Epithelial cell of esophagus (primary cell): ENCODE measurements at regions not wholly inside any gene's neighbourhood (a gene's known extent, or its start where the extent isn't known, plus 50 kb on each side); places are given as distances from the start of the nearest gene placed in this dataset.
A peak's percentile ranks its signal among the peaks of the same experiment; 100 is the strongest.

Experiments
- DNase-seq: peaks from one replicate; pipeline ENCODE4 v3.0.0; 2010; ENCODE audit warnings: low read depth
- H3K4me3 ChIP-seq: 2 replicates; pipeline ENCODE4 v1.5.1; 2011; ENCODE audit warnings: mild to moderate bottlenecking, low read length, control low read depth
- CTCF ChIP-seq: IDR thresholded peaks from 2 replicates; pipeline ENCODE4 v1.5.1; 2011; ENCODE audit warnings: low read depth, mild to moderate bottlenecking, low read length, control low read depth, inconsistent platforms; ENCODE audit not compliant: insufficient read depth; ENCODE audit errors: missing control alignments

GRCh38 chr13:40075281-40075680, 419.8 kb downstream of the COG6 start:
- no peak for DNase-seq
- no peak overlapping the region for H3K4me3 ChIP-seq
- TF ChIP-seq CTCF: no peak

DNA sequence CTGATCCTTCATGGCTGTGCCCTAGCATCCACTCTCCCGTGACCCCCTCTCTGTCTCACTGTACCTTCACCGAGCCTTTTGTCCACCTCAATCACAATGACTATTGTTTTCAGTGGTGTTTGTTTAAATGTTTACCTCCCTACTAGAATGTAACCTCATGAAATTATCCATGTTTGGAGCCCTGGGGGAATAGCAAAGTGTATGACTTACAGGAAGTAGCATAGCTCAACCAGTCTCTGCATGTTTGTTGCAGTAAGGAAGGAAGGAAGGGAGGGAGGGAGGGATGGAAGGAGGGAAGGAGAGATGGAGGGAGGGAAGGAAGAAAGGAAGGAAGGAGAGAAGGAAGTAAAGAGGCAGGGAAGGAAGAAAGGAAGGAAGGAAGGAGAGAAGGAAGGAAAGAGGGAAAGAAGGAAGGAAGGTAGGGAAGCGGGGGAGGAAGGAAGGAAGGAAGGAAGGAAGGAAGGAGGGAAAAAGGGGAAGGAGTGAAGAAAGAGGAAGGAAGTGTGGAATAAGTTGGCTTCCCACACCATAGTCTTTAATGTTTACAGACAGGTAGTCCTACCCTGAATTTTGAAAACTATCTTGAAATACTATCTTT, 421.4 kb downstream of the COG6 start:
- TF ChIP-seq CTCF: no peak
- DNase-seq: peak; percentile 90
- no peak overlapping the region for H3K4me3 ChIP-seq

DNA sequence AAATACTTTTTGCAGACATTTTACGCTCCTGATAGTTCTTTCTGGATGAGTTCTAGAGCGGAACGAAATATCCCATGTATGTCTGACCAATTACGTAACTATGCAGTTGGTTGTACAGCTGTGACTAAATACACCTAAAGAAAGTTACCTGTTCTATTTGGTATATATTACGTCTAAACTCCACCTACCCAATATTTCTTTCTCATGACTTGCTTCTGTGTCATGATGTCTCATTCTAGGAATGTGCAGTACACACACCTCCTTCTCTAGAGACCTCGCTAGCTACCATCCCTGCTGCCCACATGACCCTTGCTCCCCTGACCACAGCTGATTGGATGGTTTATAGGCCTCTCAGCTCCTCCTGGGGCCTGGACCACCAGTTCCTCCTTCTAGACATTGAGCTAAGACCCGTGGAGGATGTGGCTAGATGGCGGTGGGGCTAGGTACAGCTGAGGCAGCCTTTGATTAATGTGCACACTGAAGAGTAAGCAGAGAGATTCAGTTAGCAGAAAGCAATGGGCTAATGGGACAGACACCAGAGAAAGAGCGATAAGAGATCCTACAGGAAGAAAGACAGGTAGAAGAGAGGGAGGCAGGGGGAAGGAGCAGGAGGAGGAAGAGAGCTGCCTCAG, 422.1 kb downstream of the COG6 start:
- no peak for TF ChIP-seq CTCF

DNA sequence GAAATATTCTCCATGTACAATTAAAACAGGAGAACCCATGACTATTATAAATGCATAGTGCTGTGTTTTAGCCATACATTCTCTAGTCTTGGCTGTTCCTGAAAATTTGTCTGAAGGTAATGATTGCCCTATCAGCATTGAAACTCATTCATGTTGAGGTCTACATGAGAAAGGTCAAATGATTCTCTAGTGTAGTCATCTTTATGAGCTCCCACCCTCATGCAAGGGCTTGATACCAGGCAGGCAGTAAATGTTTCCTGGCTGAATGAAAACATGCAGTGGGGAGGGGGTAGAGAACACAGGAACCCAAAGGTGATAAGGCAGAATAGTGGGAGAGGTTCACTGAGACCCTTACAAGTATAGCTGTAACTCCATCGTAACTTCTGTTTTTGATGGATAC, 424.3 kb downstream of the COG6 start:
- TF ChIP-seq CTCF: no peak
- DNase-seq: no peak
- no peak overlapping the region for H3K4me3 ChIP-seq

More for the DNA sequence above, 422.1 kb downstream of the COG6 start:
- H3K4me3 ChIP-seq: no peak overlapping the region
- DNase-seq: peak; percentile 84

DNA sequence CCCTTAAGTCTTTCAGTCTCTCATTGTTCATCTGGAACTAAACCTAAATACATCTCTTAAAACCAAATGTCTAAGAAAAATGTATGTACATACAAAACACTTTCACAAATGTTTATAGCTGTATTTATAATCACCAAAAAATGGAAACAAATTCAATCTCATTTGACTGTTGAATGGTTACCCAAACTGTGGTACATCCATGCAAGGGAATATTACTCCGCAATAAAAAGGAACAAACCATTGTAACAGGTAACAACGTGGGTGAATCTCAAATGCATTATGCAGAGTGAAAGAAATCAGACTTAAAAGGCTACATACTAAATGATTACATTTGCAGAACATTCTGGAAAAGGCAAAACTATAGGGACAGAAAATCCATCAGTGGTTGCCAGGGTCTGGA, 425.2 kb downstream of the COG6 start:
- no peak for TF ChIP-seq CTCF
- no peak overlapping the region for H3K4me3 ChIP-seq
- DNase-seq: no peak

DNA sequence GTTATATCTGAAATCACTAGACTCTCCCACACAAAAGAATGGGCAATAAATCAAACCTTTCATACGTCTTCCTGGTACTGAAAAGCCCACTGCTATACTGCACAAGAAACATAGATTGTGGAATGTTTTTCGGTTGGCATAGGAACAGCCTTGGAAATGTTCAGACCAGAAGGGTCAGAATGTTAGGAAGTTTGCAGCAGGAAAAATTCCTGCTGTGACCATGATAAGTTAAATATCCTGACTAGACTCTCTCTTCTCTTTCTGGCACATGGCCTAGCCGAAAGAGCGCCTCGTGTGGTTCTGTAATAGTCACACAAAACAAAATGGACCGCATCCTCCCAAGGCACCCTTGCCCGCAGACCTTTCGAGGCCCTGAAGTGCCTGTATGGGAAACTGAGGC, 427.2 kb downstream of the COG6 start:
- DNase-seq: no peak
- TF ChIP-seq CTCF: no peak
- no peak overlapping the region for H3K4me3 ChIP-seq

- TF ChIP-seq CTCF: no peak
- H3K4me3 ChIP-seq: no peak overlapping the region
- DNase-seq: no peak
Measured at GRCh38 chr13:40083841-40084240, 428.4 kb downstream of the COG6 start.
